Hematopoietic multipotent progenitor cell treated with erythropoietin and hydrocortisone succinate and interleukin-3 and kit ligand, for 17 days (in vitro differentiated cells): ENCODE measurements at regions not wholly inside any gene's neighbourhood (a gene's known extent, or its start where the extent isn't known, plus 50 kb on each side); places are given as distances from the start of the nearest gene placed in this dataset.

Source experiments
- DNase-seq: peaks from one replicate; pipeline ENCODE4 v3.0.0-alpha.2; 2015; ENCODE audit warnings: low spot score

GRCh38 chr13:73248711-73249580, 190.1 kb downstream of the KLF5 start:
- no peak for DNase-seq

DNA sequence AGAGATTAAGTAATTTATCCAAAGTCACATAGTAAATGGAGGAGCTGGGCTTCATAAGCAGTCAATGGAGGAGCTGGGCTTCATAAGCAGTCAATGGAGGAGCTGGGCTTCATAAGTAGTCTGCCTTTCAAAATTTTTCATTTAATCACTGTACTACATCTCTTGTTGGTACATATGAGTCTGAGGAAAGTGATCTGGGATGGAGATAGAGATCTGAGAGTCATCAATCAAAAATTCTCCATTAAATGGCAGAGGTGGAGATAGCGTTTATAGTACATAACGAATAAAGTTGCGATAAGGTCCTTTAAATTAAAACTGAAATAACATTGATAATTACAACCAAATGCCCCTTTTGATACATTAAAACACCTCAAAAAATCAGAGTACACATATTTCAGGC, 189.3 kb downstream of the KLF5 start:
- DNase-seq, result no peak

DNA sequence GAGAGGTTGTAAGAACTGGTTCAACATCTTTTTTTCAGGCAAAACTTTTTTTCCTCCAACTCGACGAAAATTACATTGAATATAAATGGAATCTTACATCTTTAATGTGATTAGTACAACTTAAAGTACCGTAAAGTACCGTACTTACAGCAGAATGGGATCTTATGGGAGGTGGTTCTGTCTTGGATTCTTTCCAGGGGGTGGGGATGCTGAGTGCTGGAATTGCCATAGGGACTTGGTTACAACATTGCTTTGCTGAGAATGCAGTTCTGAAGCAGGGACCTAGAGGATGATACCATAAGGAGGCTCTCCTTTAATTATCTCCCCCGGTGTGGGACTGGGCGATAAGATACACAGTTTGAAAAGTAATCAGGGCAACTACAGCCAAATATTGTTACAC, 186.4 kb downstream of the KLF5 start:
- DNase-seq, result no peak

GRCh38 chr13:73244467-73244866, 185.7 kb downstream of the KLF5 start:
- DNase-seq, result no peak

GRCh38 chr13:73242515-73243015, 183.8 kb downstream of the KLF5 start:
- DNase-seq, result no peak

DNA sequence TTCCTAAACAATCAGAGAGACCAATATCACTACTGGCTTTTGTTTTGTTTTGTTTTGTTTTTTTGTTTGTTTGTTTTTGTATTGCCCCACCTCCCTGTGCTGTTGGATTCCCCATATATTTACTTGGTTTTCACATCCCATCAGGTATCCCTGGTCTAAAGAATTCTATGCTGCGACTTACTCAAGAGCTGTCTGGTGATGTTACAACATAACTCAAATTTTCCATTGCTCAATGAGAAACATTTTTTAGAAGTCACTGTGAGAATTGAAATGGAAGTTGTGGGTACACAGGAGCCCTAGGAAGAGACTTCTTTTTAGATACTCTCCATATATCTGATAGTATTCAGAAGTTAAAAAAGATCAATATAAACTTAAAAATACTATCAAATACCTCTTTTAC, 181.4 kb downstream of the KLF5 start:
- DNase-seq, result no peak

DNA sequence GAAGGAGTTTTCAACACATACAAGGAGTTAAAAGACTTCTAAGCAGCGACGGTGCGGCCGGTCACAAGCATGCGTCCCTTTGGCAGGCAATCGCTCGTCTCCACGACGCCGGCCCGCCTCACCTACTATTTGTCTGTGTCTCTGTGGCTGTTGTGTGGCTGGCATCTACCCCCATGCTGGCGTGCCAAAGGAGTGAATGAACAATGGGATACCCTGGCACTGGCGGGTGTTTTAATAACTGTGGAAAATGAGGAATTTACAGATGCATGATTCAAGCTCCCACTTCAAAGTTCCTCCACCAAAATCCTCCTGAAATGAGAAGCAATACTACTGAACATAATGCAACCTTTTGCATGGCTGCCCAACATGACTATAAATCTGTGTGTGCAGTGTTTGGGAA, 176.6 kb downstream of the KLF5 start:
- DNase-seq, result no peak

DNA sequence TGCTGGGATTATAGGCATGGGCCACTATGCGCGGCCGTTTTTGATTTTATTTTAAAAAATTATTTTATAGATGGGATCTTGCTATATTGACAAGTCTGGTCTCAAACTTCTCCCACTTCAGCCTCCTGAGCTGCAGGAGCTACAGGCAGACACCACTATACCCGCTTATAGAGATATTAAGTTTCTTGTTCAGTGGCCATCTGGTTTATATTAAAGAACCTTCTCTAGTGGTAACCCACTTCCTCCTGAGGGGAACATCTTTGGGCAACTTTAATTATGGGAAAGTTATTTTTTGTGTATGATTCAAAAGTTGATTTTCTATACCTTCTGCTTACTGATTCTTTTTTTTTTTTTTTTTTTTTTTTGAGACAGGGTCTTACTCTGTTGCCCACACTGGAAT, 172.7 kb downstream of the KLF5 start:
- DNase-seq, result no peak

DNA sequence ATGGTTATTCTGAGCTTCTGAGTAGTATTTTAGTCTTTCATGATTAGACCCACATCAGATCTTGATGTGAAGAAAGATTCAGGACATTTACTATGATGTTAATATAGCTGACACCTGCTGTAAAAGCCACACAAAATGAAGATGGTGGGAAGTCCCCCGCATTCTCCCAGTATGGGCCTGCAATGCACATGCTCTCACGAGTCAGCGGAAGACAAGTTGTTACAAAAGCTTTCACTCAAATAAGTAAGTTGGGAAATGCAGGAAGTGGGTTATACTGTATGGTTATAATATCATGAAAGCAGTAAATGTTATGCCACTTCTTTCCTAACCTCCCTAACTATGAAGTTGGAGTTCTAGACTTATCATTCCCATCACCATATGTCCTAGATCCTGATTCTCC, 171.9 kb downstream of the KLF5 start:
- no peak for DNase-seq

DNA sequence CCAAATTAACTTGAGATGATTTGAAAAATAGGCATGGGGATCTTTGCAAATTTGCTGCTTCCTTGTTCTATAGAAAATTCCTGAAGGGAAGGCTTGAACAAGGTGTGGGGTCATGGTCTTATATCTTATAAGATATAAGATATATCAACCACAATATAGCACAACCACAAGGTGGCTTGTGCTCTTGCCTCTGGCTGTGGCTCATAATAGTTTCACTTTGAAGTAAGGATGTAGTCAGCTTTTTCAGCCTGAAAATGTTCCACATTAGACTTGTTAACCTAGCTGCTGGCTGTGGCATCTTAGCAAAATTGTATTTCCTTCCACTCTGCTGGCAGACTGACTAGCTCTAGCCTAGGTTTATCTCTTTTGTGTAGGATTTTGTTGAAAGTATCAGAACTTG, 169.7 kb downstream of the KLF5 start:
- no peak for DNase-seq

DNA sequence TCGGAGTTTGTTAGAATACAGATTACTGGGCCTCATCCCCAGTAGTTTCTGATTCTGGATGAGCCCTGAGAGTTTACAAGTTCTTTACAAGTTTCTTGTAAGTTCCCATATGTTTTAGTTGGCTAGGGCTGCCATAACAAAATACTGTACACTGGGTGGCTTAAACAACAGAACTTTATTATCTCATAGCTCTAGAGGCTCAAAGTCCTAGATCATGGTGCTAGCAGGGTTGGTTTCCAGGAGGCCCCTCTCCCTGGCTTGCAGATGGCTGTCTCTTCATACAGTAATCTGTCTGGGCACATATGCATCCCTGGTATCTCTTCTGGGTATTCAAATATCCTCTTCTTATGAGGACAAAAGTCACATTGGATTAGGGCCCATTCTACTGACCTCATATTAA, 167.2 kb downstream of the KLF5 start:
- no peak for DNase-seq

DNA sequence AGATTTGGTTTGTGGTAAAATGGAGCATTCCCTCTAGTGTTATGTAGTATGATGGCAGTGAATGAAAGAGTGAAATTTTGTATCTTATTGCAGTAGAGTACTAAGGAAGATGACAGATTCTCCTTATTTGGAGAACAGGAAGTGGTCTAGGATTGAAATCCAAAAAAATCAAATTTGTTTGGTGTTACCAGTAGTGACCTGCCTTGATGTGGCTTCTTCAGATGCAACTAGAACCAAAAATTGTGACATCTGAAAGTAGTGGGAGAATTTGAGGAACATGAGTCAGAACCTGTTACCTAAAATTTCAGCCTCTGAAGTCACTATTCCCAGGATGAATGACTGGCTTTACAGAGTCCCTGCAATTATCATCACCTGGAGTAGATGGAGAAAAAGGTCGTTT, 165.9 kb downstream of the KLF5 start:
- DNase-seq, result no peak

DNA sequence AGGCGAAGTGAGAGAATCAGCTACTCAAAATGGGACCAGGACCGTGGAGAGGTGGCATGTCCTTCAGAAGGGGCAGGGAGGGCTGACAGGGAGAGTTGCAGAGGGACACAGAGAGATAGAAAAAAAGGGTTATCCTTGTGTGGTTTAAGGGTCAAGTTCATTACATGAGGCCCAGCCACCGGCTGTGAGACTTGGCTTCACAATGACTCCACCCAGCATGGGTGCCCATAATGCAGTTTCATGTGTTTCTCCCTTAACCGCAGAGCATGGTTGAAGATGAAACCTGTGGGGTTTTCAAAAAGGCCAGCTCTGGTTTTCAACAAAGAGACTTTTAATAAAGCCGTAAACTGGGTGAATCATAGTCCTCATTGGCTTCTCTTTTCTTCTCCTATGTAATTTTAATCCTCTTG, 164.6 kb downstream of the KLF5 start:
- no peak for DNase-seq

GRCh38 chr13:73222627-73223305, 164.0 kb downstream of the KLF5 start:
- no peak for DNase-seq

- no peak for DNase-seq
Measured at GRCh38 chr13:73220966-73221720, 162.3 kb downstream of the KLF5 start.

- DNase-seq, result no peak
Measured at GRCh38 chr13:73218181-73218580, 159.4 kb downstream of the KLF5 start.

GRCh38 chr13:73216381-73216831, 157.6 kb downstream of the KLF5 start:
- no peak for DNase-seq

- no peak for DNase-seq
Measured at GRCh38 chr13:73215823-73216222, 157.0 kb downstream of the KLF5 start.

GRCh38 chr13:73212482-73212881, 153.7 kb downstream of the KLF5 start:
- DNase-seq, result no peak

DNA sequence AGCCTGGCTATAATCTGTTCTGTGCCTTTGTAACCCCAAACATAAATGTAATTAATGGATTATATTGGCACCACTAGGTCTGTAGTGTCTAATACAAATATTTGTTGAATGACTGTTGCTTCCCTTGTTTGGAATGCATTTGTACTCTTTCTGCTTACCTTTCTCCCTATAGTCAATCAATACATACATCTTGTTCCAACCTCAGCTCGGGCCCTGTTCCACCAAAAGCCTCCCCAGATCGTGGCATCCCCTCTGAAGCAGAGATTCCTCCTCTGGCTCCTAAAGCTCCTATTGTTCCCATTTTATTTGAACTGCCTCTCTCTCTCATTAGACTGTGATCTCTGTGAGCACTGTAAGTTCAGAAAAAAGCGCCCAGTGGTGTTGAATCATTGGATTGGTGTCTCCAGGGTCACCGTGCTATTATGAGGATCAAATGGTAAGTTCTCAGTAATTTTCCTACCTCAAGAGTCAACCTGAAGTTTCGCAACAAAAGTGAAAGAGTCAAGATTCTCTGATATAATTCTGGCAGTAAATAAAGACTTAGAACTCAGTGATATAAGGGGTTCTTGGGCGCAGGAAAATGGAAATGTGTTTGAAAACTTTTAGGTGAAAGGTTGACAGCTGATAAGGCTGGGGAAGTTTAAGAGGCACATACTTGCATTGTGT, 151.5 kb downstream of the KLF5 start:
- no peak for DNase-seq

DNA sequence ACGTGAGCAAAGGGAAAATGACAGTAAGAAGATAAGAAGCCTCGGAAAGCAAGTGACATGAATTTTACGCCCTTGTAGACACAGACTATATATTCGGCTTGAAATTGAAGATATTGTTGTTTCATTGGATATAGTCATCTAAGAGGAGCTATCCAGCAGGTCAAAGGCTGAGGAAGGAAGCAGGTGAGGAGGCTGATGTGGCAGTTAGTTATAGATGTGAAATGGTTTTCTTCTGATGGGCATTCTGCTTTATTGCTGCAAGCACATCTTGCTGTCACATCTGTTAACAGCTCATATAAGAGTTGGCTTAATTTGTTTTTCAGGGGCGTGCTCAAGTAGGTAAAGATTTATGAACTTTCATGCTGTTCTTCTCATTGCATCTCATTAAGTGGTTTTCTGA, 146.1 kb downstream of the KLF5 start:
- no peak for DNase-seq

DNA sequence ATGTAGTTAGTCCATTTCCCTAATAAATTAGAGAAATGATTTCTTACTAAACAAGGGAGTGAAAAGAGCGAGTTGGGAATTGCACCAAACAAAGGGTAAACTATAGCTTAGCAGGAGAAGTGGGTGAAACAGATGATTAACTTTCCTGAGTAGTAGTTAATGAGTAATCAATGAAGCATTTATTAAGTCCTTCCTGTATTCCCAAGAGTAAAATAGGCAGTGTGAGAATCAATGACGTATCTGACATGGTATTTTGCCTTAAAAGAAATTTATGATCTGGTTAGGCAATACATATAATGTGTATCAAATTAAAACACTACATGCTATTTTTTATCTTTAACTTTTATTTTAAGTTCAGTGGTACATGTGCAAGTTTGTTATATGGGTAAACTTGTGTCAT, 142.8 kb downstream of the KLF5 start:
- no peak for DNase-seq
